NB4 (cell line): ENCODE measurements at regions not wholly inside any gene's neighbourhood (a gene's known extent, or its start where the extent isn't known, plus 50 kb on each side); places are given as distances from the start of the nearest gene placed in this dataset.

Experiments
- MYC ChIP-seq: IDR thresholded peaks from 2 replicates; pipeline ENCODE4 v1.6.1; 2011; ENCODE audit warnings: low read depth, low read length
- POLR2A ChIP-seq: IDR thresholded peaks from 2 replicates; pipeline ENCODE4 v1.6.1; 2011; ENCODE audit warnings: mild to moderate bottlenecking; ENCODE audit not compliant: insufficient read length; ENCODE audit errors: extremely low read depth
- TF ChIP-seq, protein P1 (sequence below): IDR thresholded peaks from one replicate; pipeline ENCODE4 v1.5.1; 2012; ENCODE audit warnings: low read depth, low read length

DNA sequence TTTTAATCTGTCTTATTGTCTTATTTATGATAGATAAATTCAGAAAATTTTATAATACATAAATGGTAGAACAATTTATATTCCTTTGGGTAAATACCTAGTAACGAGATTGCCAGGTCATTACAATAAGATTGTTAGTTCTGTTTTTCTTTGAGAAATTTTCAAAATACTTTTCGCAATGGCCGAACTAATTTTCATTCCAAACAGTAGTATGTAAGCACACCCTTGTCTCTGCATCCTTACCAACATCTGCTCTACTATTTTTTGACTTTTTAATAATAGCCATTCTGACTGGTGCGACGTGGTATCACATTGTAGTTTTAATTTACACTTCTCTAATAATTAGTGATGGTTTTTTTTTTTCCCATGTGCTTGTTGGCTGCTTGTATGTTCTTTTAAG, 351.4 kb upstream of the LUZP2 start:
- TF ChIP-seq, protein P1, sequence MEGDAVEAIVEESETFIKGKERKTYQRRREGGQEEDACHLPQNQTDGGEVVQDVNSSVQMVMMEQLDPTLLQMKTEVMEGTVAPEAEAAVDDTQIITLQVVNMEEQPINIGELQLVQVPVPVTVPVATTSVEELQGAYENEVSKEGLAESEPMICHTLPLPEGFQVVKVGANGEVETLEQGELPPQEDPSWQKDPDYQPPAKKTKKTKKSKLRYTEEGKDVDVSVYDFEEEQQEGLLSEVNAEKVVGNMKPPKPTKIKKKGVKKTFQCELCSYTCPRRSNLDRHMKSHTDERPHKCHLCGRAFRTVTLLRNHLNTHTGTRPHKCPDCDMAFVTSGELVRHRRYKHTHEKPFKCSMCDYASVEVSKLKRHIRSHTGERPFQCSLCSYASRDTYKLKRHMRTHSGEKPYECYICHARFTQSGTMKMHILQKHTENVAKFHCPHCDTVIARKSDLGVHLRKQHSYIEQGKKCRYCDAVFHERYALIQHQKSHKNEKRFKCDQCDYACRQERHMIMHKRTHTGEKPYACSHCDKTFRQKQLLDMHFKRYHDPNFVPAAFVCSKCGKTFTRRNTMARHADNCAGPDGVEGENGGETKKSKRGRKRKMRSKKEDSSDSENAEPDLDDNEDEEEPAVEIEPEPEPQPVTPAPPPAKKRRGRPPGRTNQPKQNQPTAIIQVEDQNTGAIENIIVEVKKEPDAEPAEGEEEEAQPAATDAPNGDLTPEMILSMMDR: no peak
- TF ChIP-seq POLR2A (no peak), MYC (no peak)
